ENCODE measurements at regions not wholly inside any gene's neighbourhood (a gene's known extent, or its start where the extent isn't known, plus 50 kb on each side); places are given as distances from the start of the nearest gene placed in this dataset.

DNA sequence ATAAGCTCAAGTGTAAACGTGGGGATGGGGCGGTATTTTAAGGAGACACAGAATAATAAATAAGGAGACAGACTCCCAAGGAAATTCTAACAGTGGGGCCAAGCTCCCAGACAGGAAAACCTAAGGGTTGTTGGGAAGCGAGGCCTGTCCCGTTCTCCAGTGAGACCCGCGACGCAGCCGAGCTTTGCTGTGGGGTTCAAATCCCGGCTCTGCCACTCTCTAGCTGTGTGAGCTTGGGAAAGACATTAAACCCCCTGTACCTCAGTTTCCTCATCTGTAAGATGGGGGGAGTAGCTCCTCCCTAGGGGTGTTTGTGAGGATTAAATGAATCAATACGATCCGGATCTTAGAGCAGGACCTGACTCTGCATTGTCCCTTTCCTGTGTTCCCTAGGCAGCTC lies 106.8 kb downstream of the TRIM29 start:
- no peak for TF ChIP-seq CTCF (IDR thresholded peaks at IDR 0.05; ENCODE audit: low read depth, low read length)
- no peak for TF ChIP-seq EZH2phosphoT487 (IDR thresholded peaks at IDR 0.05; ENCODE audit: low read depth)
